IMR-90 (cell line): ENCODE measurements at regions not wholly inside any gene's neighbourhood (a gene's known extent, or its start where the extent isn't known, plus 50 kb on each side); places are given as distances from the start of the nearest gene placed in this dataset.
A peak's percentile ranks its signal among the peaks of the same experiment; 100 is the strongest.

Experiments
- ATAC-seq: fragments of 200-7000 bp; cut with Tn5 transposase; 2 replicates; pipeline ENCODE4 v1.9.1; 2020; ENCODE audit warnings: low read depth, mild to moderate bottlenecking, moderate library complexity
- BruUV-seq: library from RNA; stranded (reverse); fragments of 400-500 nt; replicated peaks from 2 replicates; lab custom pipeline; 2021; lab: Mats Ljungman, UMichigan
- CTCF ChIA-PET: fragments of 300-600 bp; formaldehyde crosslinking; extraction: SDS; loops from one replicate; lab custom pipeline; 2021; ENCODE audit warnings: antibody characterized with exemption; lab: Yijun Ruan, JAX
- POLR2A ChIA-PET: fragments of 300-600 bp; sonication (Branson Sonifier 250); formaldehyde crosslinking; loops from one replicate; lab custom pipeline; 2022; ENCODE audit warnings: antibody characterized with exemption; ENCODE audit not compliant: unreplicated experiment; lab: Charles Lee
- DNase-seq: peaks from one replicate; pipeline ENCODE4 v3.0.0; 2013
- H2AFZ ChIP-seq: replicated peaks from 2 replicates; pipeline ENCODE3; 2013; ENCODE audit warnings: low read length, mild to moderate bottlenecking; ENCODE audit not compliant: poor library complexity
- H2AK5ac ChIP-seq: 2 replicates; pipeline ENCODE4 v1.6.1; 2013; ENCODE audit warnings: low read depth, low read length, inconsistent platforms
- H2AK9ac ChIP-seq: replicated peaks from 2 replicates; pipeline ENCODE3; 2013; ENCODE audit warnings: mild to moderate bottlenecking, low read depth, low read length, moderate library complexity; ENCODE audit not compliant: poor library complexity
- H2BK120ac ChIP-seq: 2 replicates; pipeline ENCODE4 v1.6.1; 2013; ENCODE audit warnings: low read depth, low read length, inconsistent platforms
- H2BK15ac ChIP-seq: 3 replicates; pipeline ENCODE4 v1.6.1; 2013; ENCODE audit warnings: low read depth, low read length, inconsistent platforms
- H2BK20ac ChIP-seq: 2 replicates; pipeline ENCODE4 v1.6.1; 2013; ENCODE audit warnings: low read depth, mild to moderate bottlenecking, inconsistent platforms, low read length, moderate library complexity
- H2BK5ac ChIP-seq: 2 replicates; pipeline ENCODE4 v1.6.1; 2013; ENCODE audit warnings: mild to moderate bottlenecking, low read depth, low read length, inconsistent platforms; ENCODE audit not compliant: poor library complexity, severe bottlenecking
- H3K14ac ChIP-seq: replicated peaks from 2 replicates; pipeline ENCODE4 v1.6.1; 2013; ENCODE audit warnings: low read depth, low read length, inconsistent platforms
- H3K18ac ChIP-seq: 2 replicates; pipeline ENCODE4 v1.6.1; 2013; ENCODE audit warnings: low read depth, low read length, control low read depth
- H3K23ac ChIP-seq: 2 replicates; pipeline ENCODE4 v1.6.1; 2013; ENCODE audit warnings: low read depth, low read length, inconsistent platforms
- H3K27ac ChIP-seq: 2 replicates; pipeline ENCODE4 v1.5.1; 2013; ENCODE audit warnings: mild to moderate bottlenecking, control low read depth, low read length; ENCODE audit not compliant: insufficient read depth
- H3K27me3 ChIP-seq: 2 replicates; pipeline ENCODE4 v1.6.1; 2013; ENCODE audit warnings: low read length; ENCODE audit not compliant: control insufficient read depth, insufficient read depth
- H3K36me3 ChIP-seq: 2 replicates; pipeline ENCODE4 v1.6.1; 2013; ENCODE audit warnings: low read length, mixed read lengths; ENCODE audit not compliant: control insufficient read depth, insufficient read depth
- H3K4ac ChIP-seq: 2 replicates; pipeline ENCODE4 v1.6.1; 2013; ENCODE audit warnings: low read depth, low read length, inconsistent platforms
- H3K4me1 ChIP-seq: 2 replicates; pipeline ENCODE4 v1.6.1; 2013; ENCODE audit warnings: low read length, mixed read lengths; ENCODE audit not compliant: control insufficient read depth, insufficient read depth
- H3K4me2 ChIP-seq: 2 replicates; pipeline ENCODE4 v1.6.1; 2013; ENCODE audit warnings: low read depth, mild to moderate bottlenecking, control low read depth, low read length, moderate library complexity
- H3K4me3 ChIP-seq: 2 replicates; pipeline ENCODE4 v1.5.1; 2013; ENCODE audit warnings: low read depth, mild to moderate bottlenecking, control low read depth, low read length, moderate library complexity; ENCODE audit not compliant: insufficient read depth
- H3K56ac ChIP-seq: 2 replicates; pipeline ENCODE4 v1.6.1; 2013; ENCODE audit warnings: low read length, inconsistent platforms; ENCODE audit not compliant: insufficient read depth; ENCODE audit errors: extremely low read depth
- H3K79me1 ChIP-seq, 2 experiments: 2 replicates each; pipeline ENCODE4 v1.6.1; 2013; ENCODE audit warnings: low read length in 2 of 2, inconsistent platforms in 1 of 2, low read depth in 1 of 2
- H3K9ac ChIP-seq: 2 replicates; pipeline ENCODE4 v1.6.1; 2013; ENCODE audit warnings: low read depth, low read length, control low read depth
- H3K9me1 ChIP-seq: 2 replicates; pipeline ENCODE4 v1.6.1; 2013; ENCODE audit warnings: low read length, inconsistent platforms; ENCODE audit not compliant: insufficient read depth
- H3K9me3 ChIP-seq: 2 replicates; pipeline ENCODE4 v1.6.1; 2013; ENCODE audit warnings: low read length; ENCODE audit not compliant: control insufficient read depth, insufficient read depth
- H4K20me1 ChIP-seq: 2 replicates; pipeline ENCODE4 v1.6.1; 2013; ENCODE audit warnings: low read length, inconsistent platforms; ENCODE audit not compliant: insufficient read depth
- H4K5ac ChIP-seq: 2 replicates; pipeline ENCODE4 v1.6.1; 2013; ENCODE audit warnings: mild to moderate bottlenecking, low read depth, low read length, control low read depth
- H4K8ac ChIP-seq, 2 experiments: 2 replicates each; pipeline ENCODE4 v1.6.1; 2013; ENCODE audit warnings: low read depth in 2 of 2, low read length in 2 of 2, control low read depth in 1 of 2, inconsistent platforms in 1 of 2
- H4K91ac ChIP-seq: 2 replicates; pipeline ENCODE4 v1.6.1; 2013; ENCODE audit warnings: low read depth, low read length, inconsistent platforms; ENCODE audit not compliant: insufficient read depth
- BHLHE40 ChIP-seq: fragments of 150-350 bp; IDR thresholded peaks from 2 replicates; pipeline ENCODE4 v1.6.1; 2016; ENCODE audit warnings: mild to moderate bottlenecking, low read depth, low read length
- CEBPB ChIP-seq: IDR thresholded peaks from 2 replicates; pipeline ENCODE4 v1.6.1; 2012; ENCODE audit warnings: low read depth, low read length, improper control_type of control experiment
- CHD1 ChIP-seq: IDR thresholded peaks from 2 replicates; pipeline ENCODE4 v1.6.1; 2012; ENCODE audit warnings: low read depth, low read length, improper control_type of control experiment
- FOS ChIP-seq: fragments of 150-350 bp; IDR thresholded peaks from 2 replicates; pipeline ENCODE4 v1.6.1; 2016; ENCODE audit warnings: low read depth, low read length
- MAFK ChIP-seq: IDR thresholded peaks from 2 replicates; pipeline ENCODE4 v1.6.1; 2012; ENCODE audit warnings: low read depth, low read length, improper control_type of control experiment
- MAZ ChIP-seq: IDR thresholded peaks from 2 replicates; pipeline ENCODE4 v1.6.1; 2012; ENCODE audit warnings: low read depth, mild to moderate bottlenecking, low read length, improper control_type of control experiment, moderate library complexity, borderline replicate concordance
- MXI1 ChIP-seq: IDR thresholded peaks from 2 replicates; pipeline ENCODE4 v1.6.1; 2012; ENCODE audit warnings: low read depth, mild to moderate bottlenecking, low read length, moderate library complexity, borderline replicate concordance
- NFE2L2 ChIP-seq: fragments of 150-350 bp; IDR thresholded peaks from 2 replicates; pipeline ENCODE4 v1.6.1; 2016; ENCODE audit warnings: low read depth, mild to moderate bottlenecking, low read length
- POLR2A ChIP-seq: IDR thresholded peaks from 2 replicates; pipeline ENCODE4 v1.6.1; 2012; ENCODE audit warnings: mild to moderate bottlenecking, low read depth, low read length
- RAD21 ChIP-seq: IDR thresholded peaks from 2 replicates; pipeline ENCODE4 v1.6.1; 2012; ENCODE audit warnings: low read length, improper control_type of control experiment
- RCOR1 ChIP-seq: IDR thresholded peaks from 2 replicates; pipeline ENCODE4 v1.6.1; 2012; ENCODE audit warnings: mild to moderate bottlenecking, low read length, improper control_type of control experiment; ENCODE audit not compliant: insufficient replicate concordance
- RFX5 ChIP-seq: IDR thresholded peaks from 2 replicates; pipeline ENCODE4 v1.8.0; 2012; ENCODE audit warnings: low read depth, mild to moderate bottlenecking, low read length, moderate library complexity
- SMC3 ChIP-seq: fragments of 150-350 bp; IDR thresholded peaks from 2 replicates; pipeline ENCODE4 v1.6.1; 2016; ENCODE audit warnings: low read depth, mild to moderate bottlenecking, antibody characterized with exemption, low read length, moderate library complexity
- WGBS, 2 experiments: methylation state at CpG; one replicate each; pipeline versions ENCODE4 v1.1.5 to v1.1.7; 2013; ENCODE audit warnings: missing lambda C conversion rate in 2 of 2; ENCODE audit not compliant: insufficient read length in 1 of 2; ENCODE audit errors: extremely low coverage in 2 of 2; 5-methylcytosine and 5-hydroxymethylcytosine counted together
- dilution Hi-C: fragments of 300-500 bp; cut with HindIII; formaldehyde crosslinking; loops from one replicate; pipeline ENCODE4 v1.14.3; 2018; ENCODE audit warnings: low sequenced_read_pairs; ENCODE audit not compliant: unreplicated experiment
- in situ Hi-C: fragments of 300-500 bp; cut with MboI; formaldehyde crosslinking; loops from 3 replicates; pipeline ENCODE4 v1.14.3; 2019; ENCODE audit warnings: low sequenced_read_pairs, inconsistent platforms, mixed read lengths
- intact Hi-C: fragments of 100-400 bp; cut with micrococcal nuclease; formaldehyde crosslinking; loops from 2 replicates; pipeline ENCODE4 v1.10.0; 2022
- TF ChIP-seq, protein P1 (sequence below): conservative IDR thresholded peaks from 2 replicates; pipeline ENCODE4 v1.5.1; 2012; ENCODE audit warnings: mild to moderate bottlenecking, low read depth, low read length, improper control_type of control experiment
- TF ChIP-seq, protein P2 (sequence below): fragments of 150-350 bp; IDR thresholded peaks from 2 replicates; pipeline ENCODE4 v1.6.1; 2017; ENCODE audit warnings: mild to moderate bottlenecking, antibody characterized with exemption, low read length, low read depth
- TF ChIP-seq, protein P3 (sequence below): fragments of 150-350 bp; IDR thresholded peaks from 2 replicates; pipeline ENCODE4 v1.6.1; 2016; ENCODE audit warnings: low read depth, mild to moderate bottlenecking, low read length, moderate library complexity, borderline replicate concordance

DNA sequence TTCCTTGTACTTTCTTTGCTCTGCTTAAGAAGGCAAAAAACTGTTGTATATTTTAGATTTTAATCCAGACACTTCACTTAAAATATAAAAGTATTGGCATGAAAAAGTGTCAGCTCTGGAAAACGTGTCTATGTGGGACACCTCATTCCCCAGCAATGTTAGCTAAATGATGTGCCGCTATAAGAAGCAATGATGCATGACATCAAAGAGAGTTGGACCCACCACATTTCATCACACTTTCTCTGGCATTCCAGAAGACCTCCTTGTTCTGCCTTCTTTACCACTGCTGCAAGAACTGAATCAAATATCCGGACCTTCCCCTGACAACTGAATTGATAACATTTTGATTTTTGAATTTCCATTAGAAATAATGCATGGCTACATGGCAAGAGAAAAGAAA is 242.4 kb upstream of the TANK start:
- in situ Hi-C loops: no loop called here
- no peak for ATAC-seq
- Histone ChIP-seq H3K14ac (peak overlapping the region; percentile 55), H2AK5ac (peak overlapping the region; percentile 54; the same call in 1 of the 2 replicates), H2BK20ac (peak overlapping the region; percentile 6; the same call in 1 of the 2 replicates), H3K56ac (no peak overlapping the region), H3K18ac (no peak overlapping the region; the same call in 1 of the 2 replicates), H3K4ac (no peak overlapping the region), H4K8ac (no peak overlapping the region; a peak in 1 of 4 replicates), H2BK5ac (no peak overlapping the region), H3K9ac (no peak overlapping the region), H4K20me1 (no peaks in the 10 kb centered on the region), H3K9me3 (no peaks in the 10 kb centered on the region), H2BK15ac (no peak overlapping the region), H3K9me1 (peaks cover 5% of the 10 kb centered on the region), H3K4me3 (no peak overlapping the region), H3K27me3 (no peaks in the 10 kb centered on the region), H4K91ac (peak overlapping the region; percentile 17; the same call in 1 of the 2 replicates), H3K79me1 (no peaks in the 10 kb centered on the region), H3K36me3 (no peaks in the 10 kb centered on the region), H3K27ac (no peak overlapping the region), H4K5ac (no peak overlapping the region), H3K4me1 (peaks cover 16% of the 10 kb centered on the region), H3K23ac (0 out of 2 replicates have a peak overlapping the region, but pooled peaks have one; percentile 29), H2AK9ac (no peak overlapping the region), H2AFZ (no peak overlapping the region), H3K4me2 (no peak overlapping the region), H2BK120ac (peak overlapping the region; percentile 65)
- DNase-seq: no peak
- 37% methylated on average over 2 of the region's 3 CpGs; no CpG with 5 or more reads in 1 of the 2 experiments for WGBS, 2 experiments
- dilution Hi-C loops: no loop called here
- ChIA-PET CTCF (interaction anchor here (0.6 to 1.3 kb wide), 3 partner anchors 16 to 643 kb away, joined by 3 to 5 read pairs (median 3); no protein-coding TSS in a partner anchor), POLR2A (interaction anchor here (0.6 kb wide), 1 partner anchor 169 kb away, joined by 3 read pairs; no protein-coding TSS in a partner anchor)
- TF ChIP-seq POLR2A (no peak), NFE2L2 (no peak), RFX5 (no peak), FOS (no peak), MAFK (no peak), RCOR1 (no peak), RAD21 (no peak), BHLHE40 (no peak), MAZ (no peak), CEBPB (no peak), CHD1 (no peak), SMC3 (no peak), MXI1 (no peak)
- TF ChIP-seq, protein P1, sequence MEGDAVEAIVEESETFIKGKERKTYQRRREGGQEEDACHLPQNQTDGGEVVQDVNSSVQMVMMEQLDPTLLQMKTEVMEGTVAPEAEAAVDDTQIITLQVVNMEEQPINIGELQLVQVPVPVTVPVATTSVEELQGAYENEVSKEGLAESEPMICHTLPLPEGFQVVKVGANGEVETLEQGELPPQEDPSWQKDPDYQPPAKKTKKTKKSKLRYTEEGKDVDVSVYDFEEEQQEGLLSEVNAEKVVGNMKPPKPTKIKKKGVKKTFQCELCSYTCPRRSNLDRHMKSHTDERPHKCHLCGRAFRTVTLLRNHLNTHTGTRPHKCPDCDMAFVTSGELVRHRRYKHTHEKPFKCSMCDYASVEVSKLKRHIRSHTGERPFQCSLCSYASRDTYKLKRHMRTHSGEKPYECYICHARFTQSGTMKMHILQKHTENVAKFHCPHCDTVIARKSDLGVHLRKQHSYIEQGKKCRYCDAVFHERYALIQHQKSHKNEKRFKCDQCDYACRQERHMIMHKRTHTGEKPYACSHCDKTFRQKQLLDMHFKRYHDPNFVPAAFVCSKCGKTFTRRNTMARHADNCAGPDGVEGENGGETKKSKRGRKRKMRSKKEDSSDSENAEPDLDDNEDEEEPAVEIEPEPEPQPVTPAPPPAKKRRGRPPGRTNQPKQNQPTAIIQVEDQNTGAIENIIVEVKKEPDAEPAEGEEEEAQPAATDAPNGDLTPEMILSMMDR: no peak
- TF ChIP-seq, protein P2, sequence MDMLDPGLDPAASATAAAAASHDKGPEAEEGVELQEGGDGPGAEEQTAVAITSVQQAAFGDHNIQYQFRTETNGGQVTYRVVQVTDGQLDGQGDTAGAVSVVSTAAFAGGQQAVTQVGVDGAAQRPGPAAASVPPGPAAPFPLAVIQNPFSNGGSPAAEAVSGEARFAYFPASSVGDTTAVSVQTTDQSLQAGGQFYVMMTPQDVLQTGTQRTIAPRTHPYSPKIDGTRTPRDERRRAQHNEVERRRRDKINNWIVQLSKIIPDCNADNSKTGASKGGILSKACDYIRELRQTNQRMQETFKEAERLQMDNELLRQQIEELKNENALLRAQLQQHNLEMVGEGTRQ: no peak
- TF ChIP-seq, protein P3, sequence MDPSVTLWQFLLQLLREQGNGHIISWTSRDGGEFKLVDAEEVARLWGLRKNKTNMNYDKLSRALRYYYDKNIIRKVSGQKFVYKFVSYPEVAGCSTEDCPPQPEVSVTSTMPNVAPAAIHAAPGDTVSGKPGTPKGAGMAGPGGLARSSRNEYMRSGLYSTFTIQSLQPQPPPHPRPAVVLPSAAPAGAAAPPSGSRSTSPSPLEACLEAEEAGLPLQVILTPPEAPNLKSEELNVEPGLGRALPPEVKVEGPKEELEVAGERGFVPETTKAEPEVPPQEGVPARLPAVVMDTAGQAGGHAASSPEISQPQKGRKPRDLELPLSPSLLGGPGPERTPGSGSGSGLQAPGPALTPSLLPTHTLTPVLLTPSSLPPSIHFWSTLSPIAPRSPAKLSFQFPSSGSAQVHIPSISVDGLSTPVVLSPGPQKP: no peak
- BruUV-seq: no TSS peak
- intact Hi-C loops: no loop called here
